NCI-H82 treated with DMSO at 0.1 percent for 48 hours (cell line): ENCODE measurements at regions not wholly inside any gene's neighbourhood (a gene's known extent, or its start where the extent isn't known, plus 50 kb on each side); places are given as distances from the start of the nearest gene placed in this dataset.
"Not testable (repeated sequence)": the region's sequence is repeated elsewhere in the genome, so short reads cannot be mapped to it uniquely, and the experiment has no call there.

Source experiments
- DNase-seq: peaks from one replicate; lab custom pipeline; 2025; ENCODE audit not compliant: unreplicated experiment; lab: John Stamatoyannopoulos, UW

DNA sequence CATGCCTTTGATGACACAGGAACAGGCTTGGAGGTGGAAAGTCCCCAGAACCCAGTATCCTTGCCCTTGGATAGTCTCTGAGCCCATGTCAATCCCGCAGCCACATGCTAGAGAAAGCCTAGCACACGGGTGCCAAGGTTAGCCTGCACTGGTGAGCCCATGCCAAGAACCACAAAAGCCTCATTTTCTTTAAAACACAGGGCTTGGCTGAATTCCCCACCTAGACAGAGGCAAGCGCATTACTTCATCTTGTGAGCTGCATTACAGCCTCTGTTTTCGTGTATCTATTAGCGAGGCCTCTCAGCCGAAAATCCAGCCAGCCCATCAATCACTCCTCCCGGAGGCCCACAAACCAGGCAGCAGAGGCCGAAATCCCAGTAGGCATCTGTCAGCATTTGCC is 314.9 kb upstream of the AUTS2 start:
- DNase-seq = no peak

DNA sequence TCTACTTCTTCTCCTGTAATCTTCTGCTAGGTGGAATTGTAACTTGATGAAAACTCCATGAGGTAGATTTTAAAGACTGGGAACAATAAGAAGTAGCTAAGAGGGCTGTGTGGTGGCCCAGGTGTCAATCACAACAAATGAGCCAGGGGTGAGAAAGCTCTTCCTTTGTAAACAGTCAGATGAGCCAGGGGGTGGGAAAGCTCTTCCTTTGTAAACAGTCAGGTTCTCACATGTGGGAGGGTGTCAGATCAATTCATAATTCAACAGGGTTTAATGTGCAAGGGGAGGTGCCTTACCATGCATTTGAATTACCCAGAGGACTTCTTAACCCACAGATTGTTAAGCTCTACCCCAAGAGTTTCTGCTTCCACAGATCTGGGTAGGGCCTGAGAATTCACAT is 312.4 kb upstream of the AUTS2 start:
- DNase-seq = no peak

DNA sequence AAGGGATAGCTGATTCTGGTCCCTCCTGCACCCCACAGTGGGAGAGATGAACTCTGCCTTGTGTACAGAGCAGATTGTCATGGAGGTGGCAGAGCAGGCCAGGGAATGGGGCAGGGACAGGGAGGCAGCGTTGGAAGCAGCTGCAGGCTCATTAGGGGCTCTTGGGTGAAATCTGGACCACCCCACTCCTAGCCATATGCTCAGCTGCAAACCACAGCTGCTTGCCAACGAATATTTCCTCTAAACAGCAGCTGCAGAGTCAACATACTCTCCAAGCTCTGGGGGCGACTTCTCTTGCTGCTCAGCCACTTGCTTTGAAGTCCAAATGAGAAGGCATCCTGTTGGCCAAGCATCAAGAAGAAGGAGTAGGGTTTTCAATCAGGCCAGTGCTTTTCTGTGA is 302.3 kb upstream of the AUTS2 start:
- peak; percentile 21 for DNase-seq

DNA sequence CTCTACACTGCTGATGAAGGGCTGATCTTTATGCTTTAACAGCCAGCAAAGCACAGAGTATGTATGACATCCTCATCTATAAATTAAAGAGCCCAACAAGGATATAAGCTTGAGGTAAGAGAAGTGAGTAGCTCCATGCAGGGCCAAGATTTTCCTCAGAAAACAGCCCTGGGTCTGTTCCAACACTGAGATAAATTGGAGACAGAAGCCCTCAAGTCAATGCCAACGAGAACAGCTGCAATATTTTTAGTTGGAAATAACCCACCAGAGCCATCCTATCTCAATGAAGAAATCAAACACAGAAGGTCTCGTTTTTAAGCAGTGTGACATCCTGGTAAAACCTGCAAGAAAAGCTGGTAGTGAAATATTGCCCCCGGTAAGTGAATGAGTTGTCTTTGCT is 297.0 kb upstream of the AUTS2 start:
- no peak for DNase-seq

DNA sequence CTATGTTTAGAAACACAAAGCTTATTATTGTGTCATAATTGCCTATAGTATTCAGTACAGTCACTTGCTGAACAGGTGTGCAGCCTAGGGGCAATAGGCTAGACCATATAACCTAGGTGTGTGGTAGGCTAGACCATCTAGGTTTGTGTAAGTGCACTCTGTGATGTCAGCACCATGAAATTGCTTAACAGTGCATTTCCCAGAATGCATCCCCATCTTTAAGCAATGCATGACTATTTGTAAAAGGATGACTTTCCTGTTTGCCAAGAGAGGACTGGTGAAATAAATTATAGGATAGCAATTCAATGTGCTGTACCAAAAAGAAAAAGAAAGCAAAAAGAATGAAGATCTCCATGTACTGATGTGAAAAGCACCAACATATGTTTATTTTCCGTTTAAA is 288.7 kb upstream of the AUTS2 start:
- DNase-seq = no peak

DNA sequence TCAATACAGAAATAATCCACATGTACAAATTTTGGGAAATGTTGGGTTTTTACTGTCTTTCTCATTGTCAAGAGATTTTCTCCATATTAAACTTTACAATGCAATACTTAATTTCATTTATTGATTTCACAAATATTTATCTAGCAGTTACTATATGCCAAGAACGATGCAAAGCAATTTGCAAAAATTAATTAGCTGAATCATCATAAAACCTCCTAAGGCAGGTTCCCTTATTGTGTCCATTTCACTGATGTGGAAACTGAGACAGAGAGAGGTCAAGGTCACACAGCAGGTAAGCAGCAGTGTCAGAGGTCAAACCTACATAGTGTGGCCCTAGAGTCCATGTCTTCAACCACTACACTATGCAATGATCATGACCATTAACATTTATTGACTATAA is 286.8 kb upstream of the AUTS2 start:
- DNase-seq = no peak

DNA sequence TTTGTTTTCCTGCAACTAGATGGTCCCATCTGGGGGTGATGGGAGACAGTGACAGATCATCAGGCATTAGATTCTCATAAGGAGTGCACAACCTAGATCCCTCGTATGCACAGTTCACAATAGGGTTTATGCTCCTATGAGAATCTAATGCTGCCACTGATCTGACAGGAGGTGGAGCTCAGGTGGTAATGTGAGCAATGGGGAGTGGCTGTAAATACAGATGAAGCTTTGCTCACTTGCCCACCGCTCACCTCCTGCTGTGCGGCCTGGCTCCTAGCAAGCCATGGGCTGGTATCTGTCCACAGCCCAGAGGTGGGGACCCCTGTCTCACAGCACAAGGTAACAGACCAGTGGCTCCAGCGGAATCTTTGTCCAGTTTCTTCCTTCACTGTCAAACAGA is 284.4 kb upstream of the AUTS2 start:
- not testable (repeated sequence) for DNase-seq

DNA sequence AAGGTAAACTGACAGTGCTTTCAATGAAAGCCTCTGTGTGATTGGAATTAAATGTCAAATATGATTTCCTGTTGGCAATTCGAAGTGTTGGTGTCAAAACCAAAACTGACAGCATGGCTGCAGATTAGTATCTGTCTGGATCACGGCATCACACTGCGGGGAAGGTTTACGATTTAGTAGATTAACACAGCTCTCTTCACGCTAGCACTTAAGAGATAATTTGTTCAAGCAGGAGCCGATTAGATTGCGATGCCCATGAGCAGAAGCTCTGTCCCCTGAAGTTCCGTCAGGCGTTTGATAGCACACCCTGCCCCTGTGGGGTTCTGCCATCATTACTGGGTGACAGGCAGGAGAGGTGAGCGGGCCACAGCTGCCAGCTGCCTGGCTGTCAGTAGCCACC is 279.5 kb upstream of the AUTS2 start:
- peak; percentile 79 for DNase-seq

DNA sequence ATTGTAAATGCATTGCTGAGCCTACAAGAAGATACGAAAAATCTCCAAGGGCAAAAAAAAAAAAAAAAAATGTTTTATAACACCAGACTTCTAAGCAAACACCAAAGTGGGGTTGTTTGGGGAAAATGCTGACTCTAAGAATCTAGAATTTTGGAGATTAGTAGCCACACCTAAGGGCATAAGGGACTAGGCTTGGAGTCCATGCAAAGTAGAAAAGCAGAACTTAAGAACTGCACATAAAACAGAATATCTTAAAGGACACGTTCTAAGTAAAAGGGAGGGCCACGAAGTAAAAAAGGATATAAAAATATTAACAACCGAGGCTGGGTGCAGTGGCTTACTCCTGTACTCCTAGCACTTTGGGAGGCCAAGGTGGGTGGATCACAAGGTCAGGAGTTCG is 269.8 kb upstream of the AUTS2 start:
- no peak for DNase-seq

DNA sequence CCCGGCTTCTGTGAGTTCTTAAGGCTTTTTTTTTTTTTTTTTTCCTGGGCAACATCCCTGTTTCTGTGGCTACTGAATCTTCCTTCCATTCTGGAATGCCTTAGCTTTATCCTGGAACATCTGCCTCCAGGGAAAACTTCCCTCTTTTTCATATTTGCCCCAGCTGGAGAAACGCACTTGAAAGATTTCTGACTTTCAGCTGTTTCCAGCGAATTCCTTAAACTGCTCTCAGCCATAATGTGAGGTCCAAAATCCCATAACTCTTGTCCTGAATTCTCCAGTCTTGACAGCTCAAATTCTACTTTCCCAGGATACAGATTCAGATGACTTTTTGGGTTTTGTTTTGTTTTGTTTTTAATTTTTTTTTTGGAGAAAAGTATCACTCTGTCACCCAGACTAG is 263.6 kb upstream of the AUTS2 start:
- no peak for DNase-seq

DNA sequence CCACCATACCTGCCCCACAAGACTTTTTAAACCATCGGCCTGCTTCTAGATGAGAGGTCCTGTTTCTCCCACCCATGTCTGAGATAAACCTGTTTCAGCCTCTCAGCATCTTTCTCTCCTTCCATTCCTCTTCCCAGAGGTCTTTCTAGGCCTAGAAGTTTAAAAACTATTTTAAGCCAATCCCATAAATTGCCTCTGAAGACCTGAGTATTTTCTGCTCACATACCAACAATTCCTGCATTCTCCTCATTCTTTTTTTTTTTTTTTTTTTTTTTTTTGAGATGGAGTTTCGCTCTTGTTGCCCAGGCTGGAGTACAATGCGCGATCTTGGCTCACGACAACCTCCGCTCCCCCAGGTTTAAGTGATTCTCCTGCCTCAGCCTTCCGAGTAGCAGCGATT is 262.9 kb upstream of the AUTS2 start:
- no peak for DNase-seq

DNA sequence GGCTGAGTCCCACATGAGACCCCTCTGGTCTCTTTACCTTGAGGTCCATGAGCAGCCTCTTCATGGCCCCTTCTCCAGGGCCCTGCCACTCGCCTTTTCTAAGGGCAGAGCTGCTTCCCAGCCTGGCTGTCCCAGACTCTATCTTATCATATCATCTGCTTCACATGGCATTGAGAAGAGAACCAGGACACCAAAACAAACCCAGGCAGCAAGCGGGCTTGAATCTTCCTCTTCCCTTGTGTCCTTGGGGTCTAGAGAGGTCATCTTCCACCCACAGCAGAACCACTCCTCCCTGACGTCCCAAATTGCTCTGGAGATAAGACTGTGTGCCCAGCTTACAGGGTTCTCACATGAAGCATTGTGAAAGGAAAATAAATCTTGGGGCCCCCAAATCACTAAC is 261.3 kb upstream of the AUTS2 start:
- DNase-seq = no peak

DNA sequence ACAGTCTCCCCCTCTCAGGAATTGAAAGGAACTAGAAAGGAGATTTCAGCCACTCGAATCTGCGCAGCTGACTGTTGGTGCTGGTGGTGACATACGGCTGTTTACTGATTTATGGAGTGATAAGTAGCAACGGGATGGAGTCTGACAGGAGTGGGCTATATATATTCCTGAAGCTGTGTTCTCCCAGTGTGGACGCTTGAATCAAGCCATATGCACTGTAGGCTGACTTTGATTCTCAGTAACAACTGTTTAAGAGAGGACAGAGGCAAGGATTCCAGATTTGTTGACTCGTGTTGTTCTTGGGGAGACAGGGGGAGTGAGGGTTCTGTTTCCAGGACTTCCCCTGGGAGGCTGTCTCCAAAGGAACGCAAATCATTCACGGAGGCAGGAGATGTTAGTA is 260.1 kb upstream of the AUTS2 start:
- DNase-seq = no peak

DNA sequence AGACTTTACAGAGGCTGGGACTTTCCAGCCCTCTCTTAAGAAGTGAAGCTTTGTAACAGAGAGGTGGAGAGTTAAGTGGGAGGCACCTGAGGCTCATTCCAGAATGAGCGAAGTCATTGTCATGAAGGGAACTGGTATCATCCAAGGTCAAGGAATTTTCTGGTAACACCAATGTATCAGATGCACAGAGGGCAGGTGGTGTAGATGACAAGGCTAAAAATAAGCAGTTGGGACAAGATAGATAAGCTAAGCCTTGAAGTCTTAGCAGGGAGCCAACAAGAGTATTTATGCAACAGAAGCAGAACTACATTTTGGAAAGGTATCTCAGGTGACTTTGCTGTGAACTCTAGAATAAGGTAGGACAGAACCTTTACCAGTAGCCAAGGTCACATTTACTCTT is 257.0 kb upstream of the AUTS2 start:
- DNase-seq = no peak

DNA sequence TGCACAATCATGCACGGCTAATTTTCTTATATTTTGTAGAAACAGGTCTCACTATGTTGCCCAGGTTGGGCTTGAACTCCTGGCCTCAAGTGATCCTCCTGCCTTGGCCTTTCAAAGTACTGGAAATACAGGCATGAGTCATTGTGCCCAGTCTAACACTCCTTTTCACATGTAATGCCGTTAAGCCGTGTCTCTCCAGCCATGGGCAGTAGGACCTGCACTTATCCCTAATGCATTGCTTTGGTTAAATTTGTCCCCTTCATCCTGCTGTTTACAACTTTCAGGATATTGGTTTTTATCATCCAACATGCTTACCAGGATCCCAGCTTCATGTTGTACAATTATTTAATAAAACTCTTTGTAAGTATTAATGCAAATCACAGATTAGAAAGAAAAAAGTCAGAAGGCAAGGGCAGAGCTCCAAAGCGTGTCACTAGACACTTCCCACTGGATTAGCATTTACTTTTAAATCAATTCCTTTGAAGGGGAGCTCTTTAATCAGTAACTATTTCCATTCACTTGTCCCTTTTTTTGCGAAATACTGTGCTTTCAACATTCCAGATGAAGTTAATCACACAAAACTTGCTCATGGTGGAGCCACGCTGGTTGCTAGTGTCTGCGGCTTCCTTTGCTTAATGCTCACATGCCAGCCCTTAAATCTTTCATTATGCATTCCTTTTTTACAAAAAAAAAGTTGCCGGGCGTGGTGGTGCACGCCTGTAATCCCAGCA is 256.0 kb upstream of the AUTS2 start:
- DNase-seq = no peak

DNA sequence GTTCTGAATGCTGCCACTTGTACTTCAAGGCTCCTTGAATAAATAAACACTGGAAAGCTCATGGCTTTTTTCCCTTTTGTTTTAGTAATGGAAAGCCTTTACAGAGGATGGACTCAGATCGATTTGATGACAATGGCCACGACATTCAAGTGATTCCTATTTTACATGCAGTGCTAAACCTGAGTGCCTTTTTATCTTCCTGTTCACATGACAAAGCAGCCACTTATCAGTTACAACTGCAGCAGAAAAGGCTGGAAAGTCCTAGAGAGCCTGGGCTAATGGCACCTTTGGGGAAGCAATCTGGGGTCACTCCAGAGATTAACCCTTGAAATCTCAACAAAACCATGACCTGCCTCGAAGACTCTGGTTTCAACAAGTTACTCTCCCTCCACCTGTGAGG is 249.0 kb upstream of the AUTS2 start:
- DNase-seq = no peak

DNA sequence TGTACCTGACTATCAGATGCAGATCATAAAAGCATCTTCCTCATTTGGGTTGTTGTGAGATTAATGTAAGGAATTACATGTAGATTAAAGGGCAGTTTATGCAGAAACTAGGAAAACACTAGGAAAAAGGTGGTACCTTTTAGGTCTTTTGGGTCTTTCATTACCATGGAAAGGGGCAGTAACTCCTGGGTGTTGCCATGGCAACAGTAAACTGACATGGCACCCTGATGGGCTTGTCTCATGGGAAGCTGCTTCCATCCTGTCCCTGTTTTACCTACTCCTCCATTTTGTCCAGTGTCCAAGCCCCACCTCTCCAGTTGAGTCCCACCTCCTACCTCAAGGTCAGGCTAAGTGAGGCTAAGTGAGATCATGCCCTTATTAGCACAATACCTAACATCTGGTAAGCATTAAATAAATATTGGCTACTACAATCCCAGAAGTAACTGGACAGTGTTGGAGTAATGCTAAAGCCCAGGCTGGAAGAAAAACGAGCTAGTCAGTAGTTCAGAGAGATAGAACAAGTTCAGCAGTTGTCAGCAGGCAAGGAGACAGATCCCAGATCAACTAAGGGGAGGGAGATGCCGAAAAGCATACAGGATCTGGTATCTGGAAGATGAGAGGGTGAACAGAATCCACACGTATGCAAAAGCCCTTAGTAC is 240.0 kb upstream of the AUTS2 start:
- no peak for DNase-seq

DNA sequence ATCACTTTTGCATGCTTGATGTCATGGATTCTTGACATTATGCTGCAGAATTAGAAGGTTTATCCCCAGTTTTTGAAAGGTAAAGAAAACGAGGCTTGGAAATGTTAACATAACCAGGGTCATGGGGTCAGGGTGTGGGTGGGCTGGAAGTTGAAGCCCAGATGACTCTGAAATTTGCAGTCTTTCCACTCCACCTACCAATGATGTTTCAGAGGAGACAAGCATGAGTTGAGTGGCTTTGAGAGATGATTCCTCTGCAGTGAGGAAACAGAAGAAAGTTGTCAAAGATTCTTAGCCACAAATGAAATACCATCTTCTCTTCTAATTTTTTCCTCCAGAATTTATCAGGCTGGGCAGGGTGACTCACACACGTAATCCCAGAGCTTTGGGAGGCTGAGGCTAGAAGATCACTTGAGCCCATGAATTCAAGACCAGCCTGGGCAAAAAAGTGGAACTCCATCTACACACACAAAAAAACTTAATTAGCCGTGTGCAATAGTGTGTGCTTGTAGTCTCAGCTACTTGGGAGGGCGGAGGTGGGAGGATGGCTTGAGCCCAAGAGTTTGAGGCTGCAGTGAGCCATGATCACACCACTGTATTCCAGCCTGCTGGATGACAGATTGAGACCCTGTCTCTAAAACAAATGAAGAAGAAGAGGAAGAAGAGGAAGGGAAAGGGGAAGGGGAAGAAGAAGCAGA is 239.1 kb upstream of the AUTS2 start:
- no peak for DNase-seq

DNA sequence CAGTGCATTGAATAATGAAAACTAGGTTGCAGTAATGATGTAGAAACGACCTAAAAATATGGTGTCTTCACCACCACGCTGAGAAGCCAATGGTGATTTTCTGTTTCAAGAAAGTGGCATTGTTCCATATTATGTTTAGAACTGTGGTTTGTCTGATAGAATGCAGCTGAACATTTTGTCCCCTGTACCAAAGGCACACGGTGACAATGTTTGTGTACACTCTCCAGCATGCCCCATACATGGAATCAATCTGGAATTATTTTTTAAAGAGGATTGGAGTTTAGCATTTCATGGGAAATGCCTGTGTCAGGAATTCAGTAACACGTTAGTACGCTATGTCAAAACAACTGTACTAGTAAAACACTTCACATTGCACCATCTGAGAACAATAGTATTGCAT is 237.4 kb upstream of the AUTS2 start:
- DNase-seq = no peak

DNA sequence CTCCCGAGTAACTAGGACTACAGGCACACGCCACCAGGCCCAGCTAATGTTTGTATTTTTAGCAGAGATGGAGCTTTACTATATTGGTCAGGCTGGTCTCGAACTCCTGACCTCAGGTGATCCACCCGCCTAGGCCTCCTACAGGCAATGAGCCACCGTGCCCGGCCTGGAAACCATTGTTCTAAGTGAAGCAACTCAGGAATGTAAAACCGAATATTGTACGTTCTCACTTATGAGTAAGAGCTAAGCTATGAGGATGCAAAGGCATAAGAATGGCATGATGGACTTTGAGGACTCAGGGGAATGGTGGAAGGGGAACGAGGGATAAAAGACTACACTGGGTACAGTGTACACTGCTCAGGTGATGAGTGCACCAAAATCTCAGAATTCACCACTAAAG is 235.1 kb upstream of the AUTS2 start:
- no peak for DNase-seq

DNA sequence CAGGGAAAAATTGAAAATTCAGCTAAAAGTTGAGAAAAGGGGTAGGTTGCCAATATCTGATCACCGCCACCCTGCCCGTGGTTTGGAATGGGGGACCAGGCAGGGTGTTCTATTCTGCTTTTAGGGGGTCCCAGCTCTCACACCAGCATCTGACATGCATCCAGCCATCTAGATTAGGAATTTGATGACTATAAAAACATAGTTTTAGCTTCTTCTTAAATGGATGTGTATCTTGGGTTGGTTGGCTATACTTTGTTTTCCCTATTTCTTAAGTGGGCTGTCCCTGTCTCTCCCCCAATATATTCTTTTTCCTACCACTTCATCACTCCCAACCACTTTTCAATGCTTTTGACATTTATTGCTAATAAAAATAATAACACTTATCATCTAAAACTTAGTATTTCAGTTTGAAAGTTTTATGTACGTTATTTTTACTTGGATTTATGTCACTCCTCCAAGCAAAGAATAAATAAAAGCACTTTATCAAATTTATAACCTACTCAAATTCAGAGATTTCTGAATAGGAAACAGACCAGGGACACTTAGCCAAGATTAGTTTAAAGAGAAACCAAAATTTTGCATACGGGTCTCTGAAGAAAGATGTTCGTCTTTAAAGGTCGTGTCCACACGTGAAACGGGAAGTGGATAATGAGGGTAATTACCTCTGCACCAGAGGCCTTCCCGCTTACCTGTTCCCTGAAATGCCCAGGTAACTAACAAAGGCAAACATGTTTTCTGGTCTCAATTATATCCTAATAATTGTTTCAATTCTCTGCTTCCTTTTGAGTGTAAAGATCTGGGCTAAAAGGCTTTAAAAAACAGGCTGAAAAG is 233.2 kb upstream of the AUTS2 start:
- no peak for DNase-seq
